CD4-positive, alpha-beta T cell (primary cell): ENCODE measurements at regions not wholly inside any gene's neighbourhood (a gene's known extent, or its start where the extent isn't known, plus 50 kb on each side); places are given as distances from the start of the nearest gene placed in this dataset.

Experiments
- ATAC-seq: fragments of 200-7000 bp; cut with Tn5 transposase; one replicate; pipeline ENCODE4 v1.10.0; 2022; ENCODE audit warnings: mild to moderate bottlenecking; ENCODE audit not compliant: poor library complexity
- CTCF ChIA-PET: fragments of 350-600 bp; sonication (Branson Sonifier 250); formaldehyde crosslinking; loops from one replicate; lab custom pipeline; 2021; ENCODE audit warnings: antibody characterized with exemption, inconsistent platforms; lab: Charles Lee
- POLR2A ChIA-PET: fragments of 350-600 bp; sonication (Branson Sonifier 250); formaldehyde crosslinking; loops from one replicate; lab custom pipeline; 2021; ENCODE audit warnings: antibody characterized with exemption, inconsistent platforms; lab: Charles Lee
- DNase-seq, 14 experiments: peaks; one replicate each; pipeline ENCODE4 v3.0.0-alpha.2; 2013 to 2020; ENCODE audit warnings: mixed read lengths in 2 of 14
- H3K27ac ChIP-seq, 2 donors: one replicate each; pipeline versions ENCODE4 v1.5.1 to v1.7.0; 2013; ENCODE audit warnings: low read length in 2 of 2, low read depth in 1 of 2, mild to moderate bottlenecking in 1 of 2
- H3K27me3 ChIP-seq, 2 experiments: 1 replicate in 1 of 2; 2 replicates in 1 of 2; pipeline versions ENCODE4 v1.6.1 to v1.7.0; 2013; ENCODE audit warnings: low read length in 2 of 2, control low read depth in 1 of 2, mild to moderate bottlenecking in 1 of 2, moderate library complexity in 1 of 2; ENCODE audit not compliant: insufficient read depth in 2 of 2, control insufficient read depth in 1 of 2
- H3K36me3 ChIP-seq: one replicate; pipeline ENCODE4 v1.6.1; 2013; ENCODE audit warnings: low read length, control low read depth; ENCODE audit not compliant: insufficient read depth
- H3K4me1 ChIP-seq: one replicate; pipeline ENCODE4 v1.6.1; 2013; ENCODE audit warnings: low read length, control low read depth; ENCODE audit not compliant: insufficient read depth
- H3K4me3 ChIP-seq: one replicate; pipeline ENCODE4 v1.5.1; 2013; ENCODE audit warnings: mild to moderate bottlenecking, low read length, moderate library complexity
- H3K9me3 ChIP-seq, 2 experiments: 1 replicate in 1 of 2; 2 replicates in 1 of 2; pipeline versions ENCODE4 v1.6.1 to v1.7.0; 2013; ENCODE audit warnings: low read length in 2 of 2, mild to moderate bottlenecking in 2 of 2, control low read depth in 1 of 2, moderate library complexity in 1 of 2; ENCODE audit not compliant: control insufficient read depth in 1 of 2, insufficient read depth in 1 of 2
- H3K27ac Mint-ChIP-seq: one replicate; pipeline ENCODE4 v1.8.0; 2020; ENCODE audit warnings: mixed read lengths
- H3K27me3 Mint-ChIP-seq: one replicate; pipeline ENCODE4 v1.8.0; 2021; ENCODE audit warnings: mixed read lengths
- H3K36me3 Mint-ChIP-seq: one replicate; pipeline ENCODE4 v1.8.0; 2021; ENCODE audit warnings: low read depth, mixed read lengths
- H3K4me1 Mint-ChIP-seq: one replicate; pipeline ENCODE4 v1.8.0; 2021; ENCODE audit warnings: low read depth, mixed read lengths
- H3K4me3 Mint-ChIP-seq: one replicate; pipeline ENCODE4 v1.8.0; 2020; ENCODE audit warnings: mild to moderate bottlenecking, mixed read lengths
- H3K9me3 Mint-ChIP-seq: one replicate; pipeline ENCODE4 v1.8.0; 2020; ENCODE audit warnings: mixed read lengths
- CTCF ChIP-seq: fragments of 200-600 bp; IDR thresholded peaks from one replicate; pipeline ENCODE4 v1.8.0; 2022; ENCODE audit warnings: antibody characterized with exemption, mild to moderate bottlenecking
- intact Hi-C, 2 experiments: fragments of 100-400 bp; cut with DNase I in 1 of 2; cut with micrococcal nuclease in 1 of 2; formaldehyde crosslinking; loops; one replicate each; pipeline versions ENCODE4 v1.15.1 to v1.9.0; 2023 to 2025; cut with DNase I, micrococcal nuclease

GRCh38 chr9:100865111-100865510 is 163.4 kb upstream of the PLPPR1 start:
- Histone ChIP-seq H3K9me3 (no peaks in the 10 kb centered on the region), H3K27ac (no peak overlapping the region), H3K4me3 (no peak overlapping the region), H3K4me1 (no peaks in the 10 kb centered on the region), H3K27me3 (no peaks in the 10 kb centered on the region), H3K36me3 (no peaks in the 10 kb centered on the region)
- Mint-ChIP-seq H3K9me3 (peaks cover 7% of the 10 kb centered on the region), H3K4me1 (no peaks in the 10 kb centered on the region), H3K4me3 (no peak overlapping the region), H3K27me3 (no peaks in the 10 kb centered on the region), H3K36me3 (no peaks in the 10 kb centered on the region), H3K27ac (no peak overlapping the region)
- DNase-seq, result no peak
- intact Hi-C loops, result no loop called here
- ChIA-PET POLR2A (no interaction called here), CTCF (no interaction called here)
- no peak for TF ChIP-seq CTCF
- ATAC-seq, result no peak

GRCh38 chr9:100865648-100866047 is 162.9 kb upstream of the PLPPR1 start:
- Histone ChIP-seq H3K9me3 (no peaks in the 10 kb centered on the region), H3K4me3 (no peak overlapping the region), H3K27me3 (no peaks in the 10 kb centered on the region), H3K27ac (no peak overlapping the region), H3K4me1 (no peaks in the 10 kb centered on the region), H3K36me3 (no peaks in the 10 kb centered on the region)
- POLR2A ChIA-PET, result no interaction called here
- H3K27ac Mint-ChIP-seq, result no peak overlapping the region
- H3K27me3 Mint-ChIP-seq, result no peaks in the 10 kb centered on the region
- H3K4me3 Mint-ChIP-seq, result no peak overlapping the region
- intact Hi-C loops, result no loop called here
- ATAC-seq (no peak), DNase-seq (no peak)
- H3K9me3 Mint-ChIP-seq, result peaks cover 7% of the 10 kb centered on the region
- CTCF ChIA-PET, result no interaction called here
- TF ChIP-seq CTCF, result no peak
- H3K4me1 Mint-ChIP-seq, result no peaks in the 10 kb centered on the region
- H3K36me3 Mint-ChIP-seq, result no peaks in the 10 kb centered on the region

- ATAC-seq, result no peak
- Histone ChIP-seq H3K27me3 (no peaks in the 10 kb centered on the region), H3K36me3 (no peaks in the 10 kb centered on the region), H3K27ac (no peak overlapping the region), H3K9me3 (no peaks in the 10 kb centered on the region), H3K4me3 (no peak overlapping the region), H3K4me1 (no peaks in the 10 kb centered on the region)
- no peaks in the 10 kb centered on the region for H3K4me1 Mint-ChIP-seq
- H3K9me3 Mint-ChIP-seq, result peaks cover 7% of the 10 kb centered on the region
- DNase-seq, result no peak
- POLR2A ChIA-PET, result no interaction called here
- no peak overlapping the region for H3K27ac Mint-ChIP-seq
- TF ChIP-seq CTCF, result no peak
- H3K36me3 Mint-ChIP-seq, result no peaks in the 10 kb centered on the region
- no peak overlapping the region for H3K4me3 Mint-ChIP-seq
- intact Hi-C loops, result no loop called here
- CTCF ChIA-PET, result interaction anchor here (1.3 kb wide), 1 partner anchor 13 kb away, joined by 3 read pairs; no protein-coding TSS in a partner anchor
- no peaks in the 10 kb centered on the region for H3K27me3 Mint-ChIP-seq
These were observed 159.2 kb upstream of the PLPPR1 start for GRCh38 chr9:100869326-100869725.
